MCF 10A (cell line): ENCODE measurements at regions not wholly inside any gene's neighbourhood (a gene's known extent, or its start where the extent isn't known, plus 50 kb on each side); places are given as distances from the start of the nearest gene placed in this dataset.

Experiments used
- BruUV-seq: library from RNA; stranded (reverse); fragments of 400-500 nt; replicated peaks from 2 replicates; lab custom pipeline; 2021; lab: Mats Ljungman, UMichigan
- CTCF ChIA-PET: fragments of 300-600 bp; sonication (Branson Sonifier 250); formaldehyde crosslinking; extraction: SDS; loops from one replicate; lab custom pipeline; 2021; ENCODE audit warnings: antibody characterized with exemption, inconsistent platforms; lab: Yijun Ruan, JAX
- POLR2A ChIA-PET: fragments of 300-600, 350-650 bp; sonication (Branson Sonifier 250); formaldehyde crosslinking; extraction: SDS; loops from one replicate; lab custom pipeline; 2020; ENCODE audit warnings: antibody characterized with exemption, inconsistent platforms; lab: Yijun Ruan, JAX
- DNase-seq: peaks from one replicate; pipeline ENCODE4 v3.0.0-alpha.2; 2018; ENCODE audit not compliant: unreplicated experiment
- H3K27ac Mint-ChIP-seq: one replicate; pipeline ENCODE4 v1.8.0; 2022; ENCODE audit warnings: mild to moderate bottlenecking, low read depth, mixed read lengths; ENCODE audit not compliant: unreplicated experiment
- H3K27me3 Mint-ChIP-seq: one replicate; pipeline ENCODE4 v1.8.0; 2022; ENCODE audit warnings: mixed read lengths; ENCODE audit not compliant: insufficient read depth, unreplicated experiment
- H3K36me3 Mint-ChIP-seq: one replicate; pipeline ENCODE4 v1.8.0; 2022; ENCODE audit warnings: mild to moderate bottlenecking, moderate library complexity, mixed read lengths; ENCODE audit not compliant: insufficient read depth, unreplicated experiment
- H3K4me1 Mint-ChIP-seq: one replicate; pipeline ENCODE4 v1.8.0; 2022; ENCODE audit warnings: mixed read lengths; ENCODE audit not compliant: insufficient read depth, unreplicated experiment
- H3K4me3 Mint-ChIP-seq: one replicate; pipeline ENCODE4 v1.8.0; 2022; ENCODE audit warnings: mild to moderate bottlenecking, moderate library complexity, mixed read lengths; ENCODE audit not compliant: unreplicated experiment
- H3K9me3 Mint-ChIP-seq: one replicate; pipeline ENCODE4 v1.8.0; 2022; ENCODE audit warnings: mixed read lengths; ENCODE audit not compliant: unreplicated experiment
- intact Hi-C: fragments of 100-400 bp; cut with micrococcal nuclease; formaldehyde crosslinking; loops from 2 replicates; pipeline ENCODE4 v1.14.1; 2022
- TF ChIP-seq, protein P1 (sequence below): fragments of 200-600 bp; IDR thresholded peaks from one replicate; pipeline ENCODE4 v1.8.0; 2022; ENCODE audit warnings: antibody characterized with exemption, mild to moderate bottlenecking; ENCODE audit not compliant: unreplicated experiment

DNA sequence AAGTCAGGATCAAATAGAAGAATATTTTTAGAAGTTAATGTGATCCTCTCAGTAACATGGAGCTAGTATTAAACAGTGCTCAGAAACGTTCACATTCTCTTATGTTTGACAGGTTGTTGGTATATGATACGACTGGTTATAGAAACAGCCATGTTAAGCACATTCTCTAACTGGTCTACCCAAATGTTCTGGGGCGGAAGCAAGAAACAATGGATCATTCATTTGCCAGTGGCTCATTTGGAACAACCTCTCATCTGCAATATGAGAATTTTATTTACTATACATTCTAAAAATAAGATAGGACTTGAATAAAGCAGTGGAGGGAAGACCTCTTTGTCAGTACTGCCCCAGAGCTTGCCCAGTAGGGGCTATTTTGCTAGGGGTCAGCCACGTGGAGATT is 167.1 kb upstream of the FAM98A start:
- Mint-ChIP-seq H3K27me3 (no peaks in the 10 kb centered on the region), H3K4me3 (no peak overlapping the region), H3K36me3 (no peaks in the 10 kb centered on the region), H3K9me3 (no peaks in the 10 kb centered on the region), H3K4me1 (no peaks in the 10 kb centered on the region), H3K27ac (no peak overlapping the region)
- CTCF ChIA-PET: interaction anchor here (1.1 kb wide), 1 partner anchor 12 kb away, joined by 4 read pairs; no protein-coding TSS in a partner anchor
- TF ChIP-seq, protein P1, sequence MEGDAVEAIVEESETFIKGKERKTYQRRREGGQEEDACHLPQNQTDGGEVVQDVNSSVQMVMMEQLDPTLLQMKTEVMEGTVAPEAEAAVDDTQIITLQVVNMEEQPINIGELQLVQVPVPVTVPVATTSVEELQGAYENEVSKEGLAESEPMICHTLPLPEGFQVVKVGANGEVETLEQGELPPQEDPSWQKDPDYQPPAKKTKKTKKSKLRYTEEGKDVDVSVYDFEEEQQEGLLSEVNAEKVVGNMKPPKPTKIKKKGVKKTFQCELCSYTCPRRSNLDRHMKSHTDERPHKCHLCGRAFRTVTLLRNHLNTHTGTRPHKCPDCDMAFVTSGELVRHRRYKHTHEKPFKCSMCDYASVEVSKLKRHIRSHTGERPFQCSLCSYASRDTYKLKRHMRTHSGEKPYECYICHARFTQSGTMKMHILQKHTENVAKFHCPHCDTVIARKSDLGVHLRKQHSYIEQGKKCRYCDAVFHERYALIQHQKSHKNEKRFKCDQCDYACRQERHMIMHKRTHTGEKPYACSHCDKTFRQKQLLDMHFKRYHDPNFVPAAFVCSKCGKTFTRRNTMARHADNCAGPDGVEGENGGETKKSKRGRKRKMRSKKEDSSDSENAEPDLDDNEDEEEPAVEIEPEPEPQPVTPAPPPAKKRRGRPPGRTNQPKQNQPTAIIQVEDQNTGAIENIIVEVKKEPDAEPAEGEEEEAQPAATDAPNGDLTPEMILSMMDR: no peak
- DNase-seq: no peak
- POLR2A ChIA-PET: interaction anchor here (0.6 kb wide), 1 partner anchor 347 kb away, joined by 3 read pairs; no protein-coding TSS in a partner anchor
- intact Hi-C loops: no loop called here
- no TSS peak for BruUV-seq

GRCh38 chr2:33765122-33765521 is 166.0 kb upstream of the FAM98A start:
- intact Hi-C loops: no loop called here
- Mint-ChIP-seq H3K27ac (no peak overlapping the region), H3K4me1 (no peaks in the 10 kb centered on the region), H3K4me3 (no peak overlapping the region), H3K9me3 (no peaks in the 10 kb centered on the region), H3K36me3 (no peaks in the 10 kb centered on the region), H3K27me3 (no peaks in the 10 kb centered on the region)
- no peak for DNase-seq
- ChIA-PET POLR2A (no interaction called here), CTCF (interaction anchor here (0.5 kb wide), 1 partner anchor 233 kb away, joined by 3 read pairs; no protein-coding TSS in a partner anchor)
- TF ChIP-seq, protein P1: no peak
- no TSS peak for BruUV-seq

DNA sequence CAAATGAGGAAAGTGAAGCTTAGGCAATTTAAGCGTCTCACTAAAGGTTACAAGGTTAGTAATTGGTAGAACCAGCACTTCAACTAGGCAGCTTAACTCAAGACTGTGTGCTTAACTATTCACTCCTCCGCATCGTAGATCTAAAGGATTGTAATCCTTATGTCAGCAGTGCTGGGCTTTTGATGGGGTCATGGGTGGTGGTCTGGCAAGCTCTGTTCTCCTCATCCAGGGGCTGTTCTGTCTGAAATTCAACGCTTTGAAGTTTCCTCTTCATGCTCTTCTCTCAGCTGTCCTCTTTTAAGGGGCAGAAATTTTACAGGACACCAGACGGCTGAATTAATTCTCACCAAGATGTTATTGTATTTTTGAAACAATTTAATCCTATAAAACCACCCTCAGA is 165.5 kb upstream of the FAM98A start:
- CTCF ChIA-PET: no interaction called here
- TF ChIP-seq, protein P1: no peak
- intact Hi-C loops: no loop called here
- Mint-ChIP-seq H3K4me1 (no peaks in the 10 kb centered on the region), H3K36me3 (no peaks in the 10 kb centered on the region), H3K4me3 (no peak overlapping the region), H3K27me3 (no peaks in the 10 kb centered on the region), H3K27ac (no peak overlapping the region), H3K9me3 (no peaks in the 10 kb centered on the region)
- BruUV-seq: no TSS peak
- no peak for DNase-seq
- POLR2A ChIA-PET: interaction anchor here (0.9 kb wide), 1 partner anchor 84 kb away, joined by 4 read pairs; no protein-coding TSS in a partner anchor

GRCh38 chr2:33763671-33764310 is 164.7 kb upstream of the FAM98A start:
- H3K27me3 Mint-ChIP-seq: no peaks in the 10 kb centered on the region
- POLR2A ChIA-PET: interaction anchor here (0.8 to 0.9 kb wide), 2 partner anchors 14 to 85 kb away, joined by 3 to 4 read pairs; no protein-coding TSS in a partner anchor
- TF ChIP-seq, protein P1: no peak
- no TSS peak for BruUV-seq
- H3K4me1 Mint-ChIP-seq: no peaks in the 10 kb centered on the region
- H3K36me3 Mint-ChIP-seq: no peaks in the 10 kb centered on the region
- no peak overlapping the region for H3K27ac Mint-ChIP-seq
- no peak for DNase-seq
- no peak overlapping the region for H3K4me3 Mint-ChIP-seq
- H3K9me3 Mint-ChIP-seq: no peaks in the 10 kb centered on the region
- CTCF ChIA-PET: interaction anchor here (0.6 kb wide), 2 partner anchors 90 to 802 kb away, joined by 3 read pairs; no protein-coding TSS in a partner anchor
- intact Hi-C loops: no loop called here
